AG04449 (cell line): ENCODE measurements at regions not wholly inside any gene's neighbourhood (a gene's known extent, or its start where the extent isn't known, plus 50 kb on each side); places are given as distances from the start of the nearest gene placed in this dataset.

ENCODE experiments used
- CTCF ChIA-PET: fragments of 350-600 bp; formaldehyde crosslinking; extraction: SDS; loops from one replicate; lab custom pipeline; 2021; ENCODE audit warnings: antibody characterized with exemption; lab: Yijun Ruan, JAX
- POLR2A ChIA-PET: fragments of 400-600, 350-600 bp; formaldehyde crosslinking; extraction: SDS; loops from one replicate; lab custom pipeline; 2020; ENCODE audit warnings: antibody characterized with exemption, inconsistent platforms; lab: Yijun Ruan, JAX
- DNase-seq: peaks from one replicate; pipeline ENCODE4 v3.0.0-alpha.2; 2010; ENCODE audit warnings: low read depth, low spot score
- H3K4me3 ChIP-seq: 2 replicates; pipeline ENCODE4 v1.5.1; 2011; ENCODE audit warnings: low read depth, mild to moderate bottlenecking, control low read depth, low read length
- TF ChIP-seq, protein P1 (sequence below): IDR thresholded peaks from one replicate; pipeline ENCODE4 v1.5.1; 2011; ENCODE audit warnings: mild to moderate bottlenecking, moderate library complexity, low read length, control low read depth, inconsistent platforms; ENCODE audit not compliant: insufficient read depth; ENCODE audit errors: missing control alignments

- POLR2A ChIA-PET = no interaction called here
- no peak for DNase-seq
- TF ChIP-seq, protein P1, sequence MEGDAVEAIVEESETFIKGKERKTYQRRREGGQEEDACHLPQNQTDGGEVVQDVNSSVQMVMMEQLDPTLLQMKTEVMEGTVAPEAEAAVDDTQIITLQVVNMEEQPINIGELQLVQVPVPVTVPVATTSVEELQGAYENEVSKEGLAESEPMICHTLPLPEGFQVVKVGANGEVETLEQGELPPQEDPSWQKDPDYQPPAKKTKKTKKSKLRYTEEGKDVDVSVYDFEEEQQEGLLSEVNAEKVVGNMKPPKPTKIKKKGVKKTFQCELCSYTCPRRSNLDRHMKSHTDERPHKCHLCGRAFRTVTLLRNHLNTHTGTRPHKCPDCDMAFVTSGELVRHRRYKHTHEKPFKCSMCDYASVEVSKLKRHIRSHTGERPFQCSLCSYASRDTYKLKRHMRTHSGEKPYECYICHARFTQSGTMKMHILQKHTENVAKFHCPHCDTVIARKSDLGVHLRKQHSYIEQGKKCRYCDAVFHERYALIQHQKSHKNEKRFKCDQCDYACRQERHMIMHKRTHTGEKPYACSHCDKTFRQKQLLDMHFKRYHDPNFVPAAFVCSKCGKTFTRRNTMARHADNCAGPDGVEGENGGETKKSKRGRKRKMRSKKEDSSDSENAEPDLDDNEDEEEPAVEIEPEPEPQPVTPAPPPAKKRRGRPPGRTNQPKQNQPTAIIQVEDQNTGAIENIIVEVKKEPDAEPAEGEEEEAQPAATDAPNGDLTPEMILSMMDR = no peak
These were observed 95.9 kb upstream of the GNAQ start for GRCh38 chr9:78127279-78128225.

GRCh38 chr9:78123808-78124207 lies 92.2 kb upstream of the GNAQ start:
- TF ChIP-seq, protein P1 = no peak
- no peak overlapping the region for H3K4me3 ChIP-seq
- ChIA-PET POLR2A (no interaction called here), CTCF (interaction anchor here (1.1 to 1.8 kb wide), 3 partner anchors 8 to 147 kb away, joined by 4 to 13 read pairs (median 5); no protein-coding TSS in a partner anchor)
- no peak for DNase-seq

More at GRCh38 chr9:78127279-78128225, 95.9 kb upstream of the GNAQ start:
- H3K4me3 ChIP-seq = no peak overlapping the region
- CTCF ChIA-PET = interaction anchor here (1.2 kb wide), 1 partner anchor 150 kb away, joined by 3 read pairs; no protein-coding TSS in a partner anchor

GRCh38 chr9:78122631-78123030 lies 91.0 kb upstream of the GNAQ start:
- TF ChIP-seq, protein P1 = no peak
- no peak for DNase-seq
- CTCF ChIA-PET = interaction anchor here (1.1 to 3.3 kb wide), 7 partner anchors 8 to 689 kb away, joined by 3 to 31 read pairs (median 10); no protein-coding TSS in a partner anchor
- POLR2A ChIA-PET = no interaction called here
- no peak overlapping the region for H3K4me3 ChIP-seq

GRCh38 chr9:78121488-78121887 lies 89.9 kb upstream of the GNAQ start:
- DNase-seq = no peak
- CTCF ChIA-PET = interaction anchor here (0.8 to 3.3 kb wide), 25 partner anchors 9 to 829 kb away, joined by 3 to 31 read pairs (median 3); no protein-coding TSS in a partner anchor
- H3K4me3 ChIP-seq = no peak overlapping the region
- TF ChIP-seq, protein P1 = peak; percentile 52
- POLR2A ChIA-PET = no interaction called here

- ChIA-PET CTCF (interaction anchor here (1.9 to 2.7 kb wide), 2 partner anchors 84 to 142 kb away, joined by 5 to 13 read pairs; no protein-coding TSS in a partner anchor), POLR2A (no interaction called here)
- TF ChIP-seq, protein P1 = no peak
- no peak overlapping the region for H3K4me3 ChIP-seq
- DNase-seq = peak; percentile 41
These were observed 87.3 kb upstream of the GNAQ start for GRCh38 chr9:78118742-78119473.

DNA sequence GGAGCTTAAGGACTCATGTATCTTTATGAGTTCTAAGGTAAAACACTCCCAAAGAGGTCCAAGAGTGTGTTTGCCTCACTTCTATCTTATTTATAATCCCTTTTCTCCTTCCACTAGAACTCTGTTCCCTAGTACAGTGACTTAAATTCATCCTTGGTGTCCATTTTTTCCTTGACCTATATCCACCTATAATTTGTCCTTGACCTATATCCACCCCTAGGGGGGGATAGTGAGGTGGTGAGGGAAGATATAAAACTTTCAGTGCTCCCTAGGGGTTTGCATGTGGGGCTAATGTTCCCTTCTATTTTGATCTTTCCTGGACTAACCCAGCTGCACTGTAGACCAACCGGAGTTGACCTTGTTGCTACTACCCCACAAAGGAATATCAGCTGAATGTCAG lies 83.5 kb upstream of the GNAQ start:
- POLR2A ChIA-PET = no interaction called here
- H3K4me3 ChIP-seq = no peak overlapping the region
- DNase-seq = no peak
- CTCF ChIA-PET = interaction anchor here (2.0 to 2.1 kb wide), 2 partner anchors 13 to 79 kb away, joined by 5 to 6 read pairs; no protein-coding TSS in a partner anchor
- TF ChIP-seq, protein P1 = peak; percentile 3
